Cardiac fibroblast (primary cell): ENCODE measurements at regions not wholly inside any gene's neighbourhood (a gene's known extent, or its start where the extent isn't known, plus 50 kb on each side); places are given as distances from the start of the nearest gene placed in this dataset.

ENCODE experiments used
- DNase-seq, 2 donors: peaks; one replicate each; pipeline versions ENCODE4 v3.0.0 to v3.0.0-alpha.2; 2010; ENCODE audit warnings: low read depth in 2 of 2
- H3K4me3 ChIP-seq, 2 donors: replicated peaks in 1 of 2; 1 replicate in 1 of 2; 2 replicates in 1 of 2; pipeline ENCODE4 v1.5.1; 2011; ENCODE audit warnings: low read depth in 2 of 2, low read length in 2 of 2, mild to moderate bottlenecking in 2 of 2, moderate library complexity in 1 of 2
- TF ChIP-seq, protein P1 (sequence below): IDR thresholded peaks from one replicate; pipeline ENCODE4 v1.5.1; 2011; ENCODE audit warnings: low read depth, mild to moderate bottlenecking, low read length, inconsistent platforms

DNA sequence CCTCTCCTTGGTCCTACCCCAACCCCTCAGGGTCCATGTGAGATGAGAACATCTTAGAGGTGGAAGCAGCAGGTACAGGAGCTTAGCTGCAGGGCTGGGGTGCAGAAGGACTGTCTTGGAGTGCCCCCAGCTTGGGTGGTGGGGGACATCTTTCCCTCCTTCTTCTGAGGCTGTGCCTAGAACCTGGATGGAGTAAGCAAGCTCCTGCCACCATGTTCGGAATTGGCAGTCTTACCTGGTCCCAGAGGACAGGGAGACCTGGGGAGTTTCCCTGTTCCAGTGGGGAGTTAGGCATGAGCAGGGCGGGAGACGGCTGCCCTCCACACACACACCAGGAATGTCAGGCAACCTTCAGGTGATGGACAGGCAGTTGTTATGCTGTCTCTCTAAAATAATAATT is 131.0 kb upstream of the COPS8 start:
- TF ChIP-seq, protein P1, sequence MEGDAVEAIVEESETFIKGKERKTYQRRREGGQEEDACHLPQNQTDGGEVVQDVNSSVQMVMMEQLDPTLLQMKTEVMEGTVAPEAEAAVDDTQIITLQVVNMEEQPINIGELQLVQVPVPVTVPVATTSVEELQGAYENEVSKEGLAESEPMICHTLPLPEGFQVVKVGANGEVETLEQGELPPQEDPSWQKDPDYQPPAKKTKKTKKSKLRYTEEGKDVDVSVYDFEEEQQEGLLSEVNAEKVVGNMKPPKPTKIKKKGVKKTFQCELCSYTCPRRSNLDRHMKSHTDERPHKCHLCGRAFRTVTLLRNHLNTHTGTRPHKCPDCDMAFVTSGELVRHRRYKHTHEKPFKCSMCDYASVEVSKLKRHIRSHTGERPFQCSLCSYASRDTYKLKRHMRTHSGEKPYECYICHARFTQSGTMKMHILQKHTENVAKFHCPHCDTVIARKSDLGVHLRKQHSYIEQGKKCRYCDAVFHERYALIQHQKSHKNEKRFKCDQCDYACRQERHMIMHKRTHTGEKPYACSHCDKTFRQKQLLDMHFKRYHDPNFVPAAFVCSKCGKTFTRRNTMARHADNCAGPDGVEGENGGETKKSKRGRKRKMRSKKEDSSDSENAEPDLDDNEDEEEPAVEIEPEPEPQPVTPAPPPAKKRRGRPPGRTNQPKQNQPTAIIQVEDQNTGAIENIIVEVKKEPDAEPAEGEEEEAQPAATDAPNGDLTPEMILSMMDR = no peak
- no peak overlapping the region for H3K4me3 ChIP-seq
- no peak for DNase-seq

DNA sequence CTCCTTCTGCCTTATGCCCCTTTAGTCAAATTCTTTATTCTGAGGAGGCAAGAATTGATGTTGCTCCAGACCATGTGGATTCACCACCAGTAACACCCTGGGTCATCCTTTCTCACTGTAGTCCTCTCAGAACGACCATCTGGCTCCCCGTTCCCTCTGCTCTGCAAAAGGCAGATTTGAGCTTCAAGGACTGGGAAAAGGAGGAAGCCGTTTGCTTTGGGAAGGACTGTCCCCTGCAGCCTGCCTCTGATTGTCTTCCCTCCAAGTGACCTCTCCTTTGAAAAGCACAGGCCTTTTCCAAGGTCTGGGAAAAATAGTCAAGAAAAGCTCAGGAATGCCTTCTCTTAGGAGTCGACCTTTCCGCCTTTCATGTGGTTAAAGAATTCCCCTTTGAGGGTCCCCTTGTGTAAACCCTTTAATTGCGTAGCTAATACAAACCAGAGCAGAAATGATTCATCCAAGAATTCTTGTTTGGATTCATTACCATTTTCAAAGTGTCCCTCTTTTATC is 130.1 kb upstream of the COPS8 start:
- TF ChIP-seq, protein P1 = no peak
- no peak for DNase-seq
- no peak overlapping the region for H3K4me3 ChIP-seq

DNA sequence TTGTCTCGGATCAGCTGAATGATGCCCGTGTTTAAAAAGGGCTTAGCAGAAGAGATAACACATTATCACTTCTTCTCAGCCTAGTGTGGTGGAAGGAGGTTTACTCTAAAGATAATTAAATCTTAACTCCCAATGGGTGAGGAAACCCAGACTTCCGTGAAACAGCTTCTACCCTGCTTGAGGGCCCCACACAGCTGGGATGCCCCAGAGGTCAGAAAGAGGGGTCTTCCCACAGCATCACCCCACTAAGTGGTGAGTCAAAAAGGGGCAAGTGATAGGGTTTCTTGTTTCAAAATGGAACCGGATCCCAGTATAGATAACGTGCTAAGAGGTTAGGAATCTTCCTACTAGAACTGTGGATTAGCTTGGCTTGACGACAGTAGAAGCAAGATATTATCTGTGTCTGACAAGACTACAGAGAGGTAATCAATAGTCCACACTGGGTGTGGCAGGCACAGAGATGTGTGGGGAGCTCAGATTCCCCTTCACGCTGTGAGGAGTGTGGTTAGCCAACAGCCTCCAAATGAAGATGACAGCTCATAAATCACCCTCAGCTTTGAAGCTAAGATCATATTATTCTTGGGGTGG is 129.6 kb upstream of the COPS8 start:
- H3K4me3 ChIP-seq = no peak overlapping the region
- TF ChIP-seq, protein P1 = no peak
- DNase-seq = no peak

DNA sequence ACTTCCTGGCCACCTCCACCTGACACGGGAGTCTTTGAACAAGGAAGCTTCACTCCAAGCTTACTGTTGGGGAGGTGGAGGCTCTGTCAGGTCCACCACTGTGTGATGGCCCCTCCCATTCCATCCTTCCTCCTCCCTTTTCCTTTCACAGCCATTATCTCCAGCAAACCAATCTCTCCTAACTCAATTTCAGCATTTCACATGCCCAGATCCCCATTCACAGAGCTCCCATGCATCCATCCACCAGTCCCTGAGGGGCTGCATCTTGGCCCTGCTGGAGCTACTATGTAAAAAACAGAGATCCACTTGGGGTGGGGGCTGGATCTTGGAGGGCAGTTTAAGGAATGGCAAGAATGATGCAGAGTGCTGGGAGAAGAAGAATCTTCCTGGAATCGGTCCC is 129.0 kb upstream of the COPS8 start:
- H3K4me3 ChIP-seq = no peak overlapping the region
- no peak for DNase-seq
- TF ChIP-seq, protein P1 = no peak

DNA sequence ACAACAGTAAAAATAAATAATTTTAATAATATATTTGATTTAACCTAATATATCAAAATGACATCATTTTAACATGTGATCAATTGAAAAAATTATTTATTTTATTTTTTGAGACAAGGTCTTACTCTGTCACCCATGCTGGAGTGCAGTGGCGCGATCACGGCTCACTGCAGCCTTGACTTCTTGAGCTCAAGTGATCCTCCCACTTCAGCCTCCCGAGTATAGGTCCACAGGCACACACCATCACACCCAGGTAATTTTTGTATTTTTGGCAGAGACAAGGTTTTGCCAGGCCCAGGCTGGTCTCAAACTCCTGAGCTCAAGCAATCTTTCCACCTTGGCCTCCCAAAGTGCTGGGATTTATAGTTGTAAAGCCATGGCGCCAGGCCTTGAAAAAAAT is 126.7 kb upstream of the COPS8 start:
- H3K4me3 ChIP-seq = no peak overlapping the region
- DNase-seq = no peak
- TF ChIP-seq, protein P1 = no peak

DNA sequence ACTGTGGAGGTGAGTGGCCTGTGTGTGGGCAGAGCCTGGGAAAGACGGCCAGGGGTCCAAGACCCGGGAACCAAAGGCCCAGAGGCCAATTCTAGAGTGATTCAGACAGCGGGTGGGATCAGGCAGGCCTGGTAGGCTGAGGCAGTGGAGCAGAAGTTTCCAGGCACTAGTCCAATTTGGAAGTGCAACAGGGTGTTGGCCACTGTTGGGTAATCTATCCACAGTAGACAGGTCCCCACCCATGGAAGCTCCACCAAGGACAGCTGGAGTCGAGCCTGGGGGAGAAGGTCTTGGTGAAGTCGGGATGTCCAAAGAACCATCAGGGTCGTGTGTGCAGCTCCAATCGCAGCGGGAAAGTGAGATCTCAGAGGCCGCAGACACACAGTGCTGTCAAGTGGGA is 125.8 kb upstream of the COPS8 start:
- no peak for DNase-seq

DNA sequence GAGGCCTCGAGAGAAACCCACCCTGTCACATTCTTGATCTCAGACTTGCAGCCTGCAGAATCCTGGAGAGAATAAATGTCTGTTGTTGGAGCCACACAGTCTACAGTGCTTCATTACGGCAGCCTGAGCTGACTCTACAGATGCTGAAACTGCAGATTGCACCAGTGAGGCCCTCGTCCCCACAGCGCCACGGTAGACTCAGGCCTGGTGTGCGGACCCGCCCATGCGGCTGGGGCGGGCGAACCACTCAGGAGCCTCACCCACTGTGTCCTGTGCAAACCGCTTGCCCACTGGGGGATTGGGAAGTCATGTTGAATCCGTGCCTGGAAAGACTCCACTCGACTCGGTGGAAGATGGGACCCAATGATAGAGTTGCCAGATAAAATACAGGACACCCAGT is 125.2 kb upstream of the COPS8 start:
- no peak overlapping the region for H3K4me3 ChIP-seq

More for the DNA sequence above, 125.8 kb upstream of the COPS8 start:
- H3K4me3 ChIP-seq = no peak overlapping the region
- TF ChIP-seq, protein P1 = no peak

More for the DNA sequence above, 125.2 kb upstream of the COPS8 start:
- no peak for DNase-seq
- TF ChIP-seq, protein P1 = no peak
